Left ventricle myocardium inferior (tissue), 1 donor: ENCODE measurements at regions not wholly inside any gene's neighbourhood (a gene's known extent, or its start where the extent isn't known, plus 50 kb on each side); places are given as distances from the start of the nearest gene placed in this dataset.
"Not testable (repeated sequence)": the region's sequence is repeated elsewhere in the genome, so short reads cannot be mapped to it uniquely, and the experiment has no call there.

Experiments
- DNase-seq: peaks from one replicate; pipeline ENCODE4 v3.0.0-alpha.2; 2020
- H3K27ac ChIP-seq: fragments of 200-600 bp; replicated peaks from 2 replicates; pipeline ENCODE4 v1.8.0; 2021
- H3K27me3 ChIP-seq: fragments of 200-600 bp; 2 replicates; pipeline ENCODE4 v1.8.0; 2021; ENCODE audit warnings: low read depth
- H3K36me3 ChIP-seq: fragments of 200-600 bp; 2 replicates; pipeline ENCODE4 v1.8.0; 2021
- H3K4me1 ChIP-seq: fragments of 200-600 bp; 2 replicates; pipeline ENCODE4 v1.8.0; 2021
- H3K4me3 ChIP-seq: fragments of 200-600 bp; 2 replicates; pipeline ENCODE4 v1.8.0; 2021; ENCODE audit warnings: mild to moderate bottlenecking, moderate library complexity
- H3K9me3 ChIP-seq: fragments of 200-600 bp; replicated peaks from 2 replicates; pipeline ENCODE4 v1.8.0; 2021
- CTCF ChIP-seq: fragments of 200-600 bp; IDR thresholded peaks from 2 replicates; pipeline ENCODE4 v1.8.0; 2021; ENCODE audit warnings: antibody characterized with exemption, mild to moderate bottlenecking, borderline replicate concordance
- intact Hi-C: fragments of 100-400 bp; cut with micrococcal nuclease; formaldehyde crosslinking; loops from one replicate; pipeline ENCODE4 v1.11.0; 2022
- donor health status: DM: no; HTN: yes; CAD: no; lungs with severe emphysema.

DNA sequence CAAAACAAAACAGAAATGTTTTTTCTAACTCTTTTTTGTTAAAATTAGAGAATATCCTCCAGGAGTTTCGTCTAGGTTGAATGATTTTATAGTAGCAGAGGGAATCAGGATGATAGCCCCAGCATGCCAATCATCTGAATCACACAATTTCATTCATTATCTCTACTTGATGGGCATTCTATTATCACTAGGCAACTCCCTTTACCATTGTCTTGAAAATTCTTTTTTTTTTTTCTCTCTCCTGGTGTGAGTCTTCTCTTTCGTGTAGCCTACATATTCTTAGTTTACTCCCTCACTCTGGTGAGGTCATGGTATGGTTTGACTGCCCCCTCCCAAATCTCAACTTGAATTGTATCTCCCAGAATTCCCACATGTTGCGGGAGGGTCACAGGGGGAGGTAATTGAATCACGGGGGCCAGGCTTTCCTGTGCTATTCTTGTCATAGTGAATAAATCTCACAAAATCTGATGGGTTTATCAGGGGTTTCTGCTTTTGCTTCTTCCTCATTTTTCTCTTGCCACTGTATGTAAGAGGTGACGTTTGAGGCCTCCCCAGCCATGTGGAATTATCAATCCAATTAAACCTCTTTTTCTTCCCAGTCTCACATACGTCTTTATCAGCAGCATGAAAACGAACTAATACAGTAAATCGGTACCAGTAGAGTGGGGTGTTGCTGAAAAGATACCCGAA, 105.0 kb downstream of the OTUD1 start:
- Histone ChIP-seq H3K9me3 (no peaks in the 10 kb centered on the region), H3K36me3 (no peaks in the 10 kb centered on the region), H3K4me1 (peaks cover 12% of the 10 kb centered on the region), H3K27ac (no peak overlapping the region), H3K27me3 (no peaks in the 10 kb centered on the region), H3K4me3 (no peak overlapping the region)
- DNase-seq: no peak
- TF ChIP-seq CTCF: no peak
- intact Hi-C loops: no loop called here

DNA sequence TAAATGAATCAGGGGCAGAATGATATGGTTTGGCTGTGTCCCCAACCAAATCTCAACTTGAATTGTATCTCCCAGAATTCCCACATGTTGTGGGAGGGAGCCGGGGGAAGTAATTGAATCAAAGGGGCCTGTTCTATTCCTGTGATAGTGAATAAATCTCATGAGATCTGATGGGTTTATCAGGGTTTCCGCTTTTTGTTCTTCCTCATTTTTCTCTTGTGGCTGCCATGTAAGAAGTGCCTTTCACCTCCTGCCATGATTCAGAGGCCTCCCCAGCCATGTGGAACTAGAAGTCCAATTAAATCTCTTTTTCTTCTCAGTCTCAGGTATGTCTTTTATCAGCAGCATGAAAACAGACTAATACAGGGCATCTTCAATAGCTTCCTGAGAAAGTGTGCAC, 107.0 kb downstream of the OTUD1 start:
- intact Hi-C loops, H3K4me3 ChIP-seq, H3K27me3 ChIP-seq, H3K36me3 ChIP-seq, H3K4me1 ChIP-seq, H3K9me3 ChIP-seq, H3K27ac ChIP-seq, DNase-seq: not testable (repeated sequence)

DNA sequence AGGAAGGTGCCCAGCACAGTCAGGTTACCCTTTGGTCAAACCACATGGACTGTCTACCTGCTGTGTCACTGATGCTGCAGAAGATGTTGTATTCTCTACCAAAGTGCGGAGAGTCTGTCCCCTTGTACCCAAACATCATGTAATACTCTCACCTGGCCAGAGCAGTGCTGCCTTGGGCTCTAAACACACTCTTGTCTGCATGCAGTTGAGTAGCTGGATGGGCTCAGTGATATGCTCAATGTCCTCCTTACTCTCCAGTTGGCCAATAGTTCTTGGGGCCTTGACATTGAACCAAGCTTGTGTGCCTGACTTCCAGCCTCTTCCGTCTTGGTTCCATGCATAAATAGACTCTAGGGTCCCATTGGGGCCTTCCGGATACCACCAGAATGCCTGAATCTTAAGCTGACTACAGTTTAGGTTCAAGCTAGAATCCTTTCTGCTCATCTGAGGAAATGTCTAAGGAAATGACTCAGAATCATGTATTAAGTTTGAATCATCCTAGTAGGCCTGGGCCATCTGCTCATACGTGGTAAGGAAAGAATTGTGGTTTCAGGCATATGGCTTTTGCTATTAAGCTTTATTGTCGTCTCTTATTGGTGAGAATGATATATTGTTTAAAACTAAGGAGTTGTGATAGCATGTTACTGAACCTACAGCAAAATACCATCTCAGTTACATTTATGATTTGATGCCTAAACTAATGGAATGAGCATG, 118.0 kb downstream of the OTUD1 start:
- Histone ChIP-seq H3K4me3 (no peak overlapping the region), H3K36me3 (no peaks in the 10 kb centered on the region), H3K27me3 (peaks cover 7% of the 10 kb centered on the region), H3K4me1 (no peaks in the 10 kb centered on the region), H3K27ac (no peak overlapping the region), H3K9me3 (peaks cover 15% of the 10 kb centered on the region)
- intact Hi-C loops: no loop called here
- no peak for TF ChIP-seq CTCF
- no peak for DNase-seq

DNA sequence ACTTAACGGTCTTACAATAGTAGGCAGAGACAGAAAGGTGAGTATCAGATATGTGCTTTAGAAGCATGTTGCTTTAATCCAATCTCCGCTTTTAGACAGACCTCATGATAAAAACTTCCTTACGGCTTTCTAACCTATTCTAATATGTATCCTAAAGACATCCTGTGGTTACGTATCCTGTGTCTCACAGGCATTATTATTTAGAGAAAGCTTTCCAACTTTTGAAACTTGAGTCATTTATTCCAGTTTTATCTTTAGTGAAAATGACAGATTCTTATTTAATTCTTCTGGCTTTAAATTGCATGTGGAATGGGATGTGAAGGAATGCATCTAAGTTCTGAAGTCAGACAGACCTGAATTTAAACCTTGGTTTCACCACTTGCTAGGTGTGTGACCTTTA, 118.9 kb downstream of the OTUD1 start:
- Histone ChIP-seq H3K4me1 (no peaks in the 10 kb centered on the region), H3K9me3 (peaks cover 24% of the 10 kb centered on the region), H3K27me3 (peaks cover 7% of the 10 kb centered on the region), H3K4me3 (no peak overlapping the region), H3K27ac (no peak overlapping the region), H3K36me3 (no peaks in the 10 kb centered on the region)
- intact Hi-C loops: no loop called here
- no peak for TF ChIP-seq CTCF
- DNase-seq: no peak

DNA sequence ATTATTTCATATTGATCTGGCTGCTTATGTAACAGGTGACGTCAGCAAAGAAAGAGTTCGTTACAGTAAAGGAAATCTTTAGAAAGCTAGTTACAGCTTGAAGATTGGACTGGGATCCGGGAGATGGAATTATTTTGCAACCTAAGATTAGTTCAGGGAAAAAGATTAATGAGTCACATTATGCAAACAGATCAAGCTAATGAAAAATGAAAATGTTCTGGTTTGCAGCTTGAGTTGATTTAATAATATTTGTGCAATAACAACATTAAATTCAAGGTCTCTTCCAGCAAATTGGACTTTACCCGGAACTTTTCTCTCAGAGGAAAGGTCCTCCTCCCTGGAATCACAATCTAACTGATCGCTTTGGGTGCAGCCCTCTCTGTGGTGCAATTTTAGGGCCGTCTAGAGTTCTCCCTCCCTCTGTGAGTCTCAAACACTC, 119.5 kb downstream of the OTUD1 start:
- no peaks in the 10 kb centered on the region for H3K36me3 ChIP-seq
- no peak for TF ChIP-seq CTCF
- intact Hi-C loops: no loop called here
- H3K27ac ChIP-seq: no peak overlapping the region
- peaks cover 30% of the 10 kb centered on the region for H3K9me3 ChIP-seq
- H3K27me3 ChIP-seq: peaks cover 5% of the 10 kb centered on the region
- no peak overlapping the region for H3K4me3 ChIP-seq
- no peak for DNase-seq
- H3K4me1 ChIP-seq: no peaks in the 10 kb centered on the region

GRCh38 chr10:23568996-23569395, 130.1 kb downstream of the OTUD1 start:
- H3K4me1 ChIP-seq: no peaks in the 10 kb centered on the region
- DNase-seq: no peak
- peaks cover 63% of the 10 kb centered on the region for H3K9me3 ChIP-seq
- peaks cover 21% of the 10 kb centered on the region for H3K27me3 ChIP-seq
- no peak overlapping the region for H3K4me3 ChIP-seq
- H3K27ac ChIP-seq: no peak overlapping the region
- H3K36me3 ChIP-seq: no peaks in the 10 kb centered on the region
- TF ChIP-seq CTCF: no peak
- intact Hi-C loops: no loop called here
